ENCODE measurements at regions not wholly inside any gene's neighbourhood (a gene's known extent, or its start where the extent isn't known, plus 50 kb on each side); places are given as distances from the start of the nearest gene placed in this dataset.
"Not testable (repeated sequence)": the region's sequence is repeated elsewhere in the genome, so short reads cannot be mapped to it uniquely, and the experiment has no call there.

GRCh38 chr5:82886911-82887310, 190.3 kb downstream of the TMEM167A start:
- no peak for DNase-seq

DNA sequence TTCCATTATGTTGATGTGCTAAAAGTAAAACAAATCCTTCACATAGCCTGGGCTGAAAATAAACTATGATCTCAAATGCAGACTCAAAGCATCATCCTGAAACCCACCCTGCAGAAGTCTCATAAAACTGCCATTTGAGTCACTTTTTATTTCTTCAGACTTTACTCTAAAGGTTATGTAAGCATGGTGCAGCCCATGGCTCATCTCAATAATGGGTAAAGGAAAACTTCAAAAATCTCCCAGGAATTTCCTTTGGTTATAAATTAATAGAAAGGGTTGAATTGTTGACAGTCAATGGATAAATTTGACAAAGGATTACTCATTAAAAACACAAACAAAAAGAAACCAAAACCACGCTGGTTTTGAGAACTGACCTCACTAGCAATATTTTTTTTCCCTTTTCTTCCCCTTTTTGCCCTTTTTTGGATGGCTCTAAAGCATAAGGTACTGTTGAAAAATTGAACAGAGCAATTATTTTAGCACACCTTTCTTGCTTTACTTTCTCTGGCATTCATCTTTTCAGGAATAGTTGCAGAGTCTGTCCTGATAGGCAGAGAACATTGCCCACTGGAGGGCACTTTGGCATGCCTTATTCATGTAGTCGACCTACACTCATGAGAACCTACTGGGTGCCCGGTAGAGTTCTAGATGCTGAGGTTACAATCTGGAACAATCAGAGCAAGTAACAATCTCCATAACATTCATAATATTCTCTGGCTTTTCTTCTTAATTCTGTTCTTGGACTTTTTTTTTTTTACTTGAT, 191.4 kb downstream of the TMEM167A start:
- DNase-seq, result peak; percentile 78

GRCh38 chr5:82884821-82885471, 192.2 kb downstream of the TMEM167A start:
- DNase-seq, result no peak

DNA sequence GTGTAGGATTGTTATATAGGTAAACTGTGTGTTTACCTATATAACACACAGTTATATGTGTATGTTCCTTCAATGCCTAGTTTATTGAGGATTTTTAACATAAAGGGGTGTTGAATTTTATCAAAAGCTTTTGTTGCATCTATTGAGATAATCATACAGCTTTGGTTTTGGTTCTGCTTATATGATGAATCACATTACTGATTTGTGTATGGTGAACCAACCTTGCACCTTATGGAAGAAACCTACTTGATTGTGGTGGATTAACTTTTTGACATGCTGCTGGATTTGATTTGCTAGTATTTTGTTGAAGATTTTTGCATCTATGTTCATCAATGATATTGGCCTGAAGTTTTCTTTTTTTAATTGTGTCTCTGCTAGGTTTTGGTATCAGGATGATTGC, 194.9 kb downstream of the TMEM167A start:
- DNase-seq, result no peak

GRCh38 chr5:82881571-82882174, 195.5 kb downstream of the TMEM167A start:
- no peak for DNase-seq

- DNase-seq, result no peak
These were observed 198.1 kb downstream of the TMEM167A start for GRCh38 chr5:82879089-82879488.

DNA sequence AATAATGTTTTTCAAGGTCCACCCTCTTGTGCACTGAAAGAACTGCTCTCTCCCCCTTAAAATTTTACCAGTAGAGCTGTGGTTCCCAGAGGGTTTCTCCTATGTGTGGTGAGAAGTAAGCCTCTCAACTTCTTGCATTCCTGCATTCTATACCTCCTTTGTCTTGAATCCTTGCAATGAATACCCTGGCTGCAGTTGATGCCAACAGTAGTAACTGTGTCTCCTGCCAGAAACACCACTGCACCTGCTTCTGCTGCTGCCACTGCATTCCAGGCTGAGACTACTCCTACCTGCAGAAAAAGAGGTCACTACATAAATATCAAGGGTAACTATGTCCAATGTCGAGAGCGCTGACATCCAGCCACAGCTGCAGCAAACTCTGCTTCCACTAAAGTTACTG, 203.7 kb downstream of the TMEM167A start:
- no peak for DNase-seq

DNA sequence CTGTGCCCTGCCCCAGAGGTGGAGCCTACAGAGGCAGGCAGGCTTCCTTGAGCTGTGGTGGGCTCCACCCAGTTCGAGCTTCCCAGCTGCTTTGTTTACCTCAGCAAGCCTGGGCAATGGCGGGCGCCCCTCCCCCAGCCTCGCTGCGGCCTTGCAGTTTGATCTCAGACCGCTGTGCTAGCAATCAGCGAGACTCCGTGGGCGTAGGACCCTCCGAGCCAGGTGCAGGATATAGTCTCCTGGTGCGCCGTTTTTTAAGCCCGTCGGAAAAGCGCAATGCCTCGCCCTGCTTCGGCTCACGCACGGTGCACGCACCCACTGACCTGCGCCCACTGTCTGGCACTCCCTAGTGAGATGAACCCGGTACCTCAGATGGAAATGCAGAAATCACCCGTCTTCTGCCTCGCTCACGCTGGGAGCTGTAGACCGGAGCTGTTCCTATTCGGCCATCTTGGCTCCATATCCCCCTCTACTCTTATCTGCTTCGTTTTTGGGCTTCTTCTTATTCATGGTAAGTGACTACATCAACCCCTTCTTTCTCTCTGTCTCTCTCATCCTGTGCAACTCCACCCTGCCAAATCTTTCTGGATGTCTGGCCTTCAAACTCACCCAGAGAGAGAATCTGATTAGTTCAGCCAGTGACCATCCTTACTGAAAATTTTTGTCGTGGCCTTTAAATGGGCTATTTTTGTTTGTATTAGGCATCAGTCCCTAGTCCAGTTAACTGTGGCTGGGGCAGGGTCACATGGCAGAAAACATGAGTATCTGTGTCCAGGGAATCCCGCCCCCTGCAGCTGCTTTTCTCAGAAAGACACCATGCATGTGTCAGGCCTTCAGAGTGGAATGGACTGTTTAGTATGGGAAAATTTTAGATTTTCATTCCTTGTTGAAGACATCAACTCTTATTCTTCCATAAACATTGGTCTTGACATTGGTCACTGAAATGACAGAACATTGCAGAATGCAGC, 204.6 kb downstream of the TMEM167A start:
- DNase-seq, result not testable (repeated sequence)

DNA sequence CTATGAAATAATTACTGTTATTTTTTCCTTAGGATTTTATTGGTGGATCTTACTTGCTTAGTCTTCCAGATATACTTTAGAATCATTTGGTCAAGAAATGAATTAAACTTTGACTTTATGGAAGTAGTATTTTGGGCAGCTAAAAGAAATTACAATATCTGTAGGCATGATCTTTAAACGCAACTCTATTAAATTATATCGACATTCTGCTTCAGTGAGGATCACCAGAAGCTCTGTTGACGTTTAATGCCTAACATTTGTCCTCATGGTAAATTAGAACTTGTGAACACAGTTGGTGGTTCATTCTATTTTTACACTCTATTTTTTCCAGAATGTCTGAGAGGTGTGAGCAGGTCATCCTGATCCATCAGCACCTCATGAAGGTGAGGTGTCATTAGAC, 211.6 kb downstream of the TMEM167A start:
- DNase-seq, result no peak

- DNase-seq, result no peak
These were observed 213.9 kb downstream of the TMEM167A start for GRCh38 chr5:82863266-82863665.

- no peak for DNase-seq
These were observed 214.5 kb downstream of the TMEM167A start for GRCh38 chr5:82862711-82863110.

GRCh38 chr5:82862261-82862660, 214.9 kb downstream of the TMEM167A start:
- no peak for DNase-seq

DNA sequence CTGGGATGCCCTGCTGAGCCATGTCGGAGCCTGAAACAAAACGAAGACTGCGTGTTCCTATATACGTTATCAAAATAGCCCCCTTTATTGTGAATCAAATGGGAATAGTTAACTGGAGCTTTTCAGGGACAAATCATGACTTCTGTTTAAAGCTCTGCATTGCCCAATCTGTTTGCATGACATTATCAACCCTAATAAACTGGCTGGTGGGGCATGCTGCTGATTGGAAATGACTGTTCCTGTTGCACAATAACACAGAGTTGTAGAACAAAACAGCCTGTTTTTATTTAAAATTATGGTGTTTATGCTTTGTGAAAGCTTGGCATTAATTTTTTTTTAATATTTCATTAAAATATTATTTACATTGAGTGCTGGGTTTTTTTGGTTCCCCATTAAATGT, 215.5 kb downstream of the TMEM167A start:
- DNase-seq, result no peak

- DNase-seq, result no peak
These were observed 217.6 kb downstream of the TMEM167A start for GRCh38 chr5:82859451-82860140.

- DNase-seq, result no peak
These were observed 218.8 kb downstream of the TMEM167A start for GRCh38 chr5:82858151-82859025.

GRCh38 chr5:82855893-82856550, 221.2 kb downstream of the TMEM167A start:
- no peak for DNase-seq

DNA sequence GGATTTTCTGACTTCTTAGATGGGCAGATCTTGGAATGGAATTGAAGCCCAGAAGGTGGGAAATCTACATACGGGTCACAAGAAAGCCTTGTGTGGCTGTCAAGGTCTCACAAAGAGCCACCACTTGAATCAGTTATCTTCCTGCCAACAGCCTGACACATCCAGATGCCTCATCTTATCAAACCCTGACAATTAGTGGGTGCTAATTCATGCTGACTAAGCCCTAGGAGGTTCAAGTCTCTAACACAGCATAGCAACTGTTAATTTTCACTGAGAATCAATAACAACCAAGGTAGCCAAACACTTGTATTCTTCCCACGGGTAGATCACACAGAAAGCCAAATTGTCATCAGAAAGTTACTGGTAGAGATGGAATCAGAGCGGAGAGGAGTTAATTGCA, 222.2 kb downstream of the TMEM167A start:
- no peak for DNase-seq

DNA sequence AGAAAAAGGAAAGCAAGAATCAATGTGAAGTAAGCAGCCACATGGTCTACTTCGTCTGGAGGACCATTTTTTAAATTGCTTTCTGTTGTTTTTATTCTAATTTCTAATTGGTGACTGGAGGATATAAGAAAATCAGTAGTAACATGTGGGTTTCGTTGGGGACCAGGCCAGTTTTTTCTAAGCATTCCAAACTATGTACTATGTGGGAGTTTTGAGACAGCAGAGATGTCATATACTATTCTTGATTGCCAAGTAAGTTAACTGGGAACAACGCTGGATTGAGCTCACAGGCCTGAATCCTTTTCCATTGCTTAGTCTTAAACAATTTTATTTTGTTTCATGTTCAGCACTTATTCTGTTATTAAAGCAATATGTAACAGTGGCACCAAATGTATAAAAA, 225.7 kb downstream of the TMEM167A start:
- DNase-seq, result no peak

DNA sequence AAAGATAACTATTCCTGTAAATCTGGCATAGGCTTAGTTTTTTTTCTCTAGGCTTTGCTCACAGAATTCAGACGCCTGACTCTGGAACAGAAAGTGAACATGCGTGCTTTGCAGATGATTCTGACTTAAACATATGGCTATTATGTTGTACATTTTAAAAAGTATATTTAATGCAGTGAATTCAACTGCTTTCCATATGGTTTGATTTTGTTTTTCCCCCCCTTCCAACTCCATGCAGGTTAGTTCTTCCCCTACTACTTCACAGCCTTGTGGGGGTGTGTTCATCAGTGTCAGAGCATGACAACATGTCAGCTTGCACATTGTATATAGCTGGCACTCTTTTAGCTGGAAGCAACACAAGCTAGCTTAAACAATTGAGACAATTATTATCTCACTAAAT, 226.8 kb downstream of the TMEM167A start:
- no peak for DNase-seq

DNA sequence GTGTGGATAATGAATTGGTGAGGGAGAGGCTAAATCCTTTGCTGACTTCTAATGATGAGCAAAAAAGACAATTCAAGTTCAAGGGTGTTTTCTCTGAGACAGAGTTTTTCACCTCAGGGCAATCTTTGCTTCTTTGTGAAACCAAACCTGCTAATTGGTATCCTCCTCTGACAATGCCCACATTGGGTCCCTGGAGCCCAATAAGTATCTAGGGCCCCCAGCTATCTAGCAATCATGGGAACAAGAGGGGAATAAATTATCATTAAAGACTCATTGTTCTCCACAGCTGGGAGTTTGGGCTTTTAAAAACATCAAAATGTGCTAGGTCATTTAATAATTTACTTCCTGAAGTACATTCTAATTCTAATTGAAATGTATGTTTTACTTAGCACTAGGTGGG, 227.3 kb downstream of the TMEM167A start:
- DNase-seq, result no peak

GRCh38 chr5:82847562-82847961, 229.6 kb downstream of the TMEM167A start:
- no peak for DNase-seq
